Thyroid gland (tissue), 4 donors: ENCODE measurements at regions not wholly inside any gene's neighbourhood (a gene's known extent, or its start where the extent isn't known, plus 50 kb on each side); places are given as distances from the start of the nearest gene placed in this dataset.
A peak's percentile ranks its signal among the peaks of the same experiment; 100 is the strongest.

Source experiments
- DNase-seq, 2 donors: peaks; one replicate each; pipeline ENCODE4 v3.0.0-alpha.2; 2019
- H3K27ac ChIP-seq, 3 donors: fragments of 200-600 bp; sonication (generic); 1 replicate in 2 of 3; 2 replicates in 1 of 3; pipeline ENCODE4 v1.5.1; 2016 to 2019; ENCODE audit warnings: mild to moderate bottlenecking in 1 of 3, moderate library complexity in 1 of 3
- H3K27me3 ChIP-seq: fragments of 200-600 bp; sonication (generic); one replicate; pipeline ENCODE4 v1.5.1; 2019
- H3K36me3 ChIP-seq, 2 donors: fragments of 200-600 bp; sonication (generic); one replicate each; pipeline ENCODE4 v1.5.1; 2016 to 2019
- H3K4me1 ChIP-seq, 2 donors: fragments of 200-600 bp; sonication (generic); one replicate each; pipeline ENCODE4 v1.5.1; 2017 to 2019
- H3K4me3 ChIP-seq, 3 donors: fragments of 200-600 bp; sonication (generic); replicated peaks in 1 of 3; 1 replicate in 2 of 3; 2 replicates in 1 of 3; pipeline ENCODE4 v1.5.1; 2016; ENCODE audit warnings: mild to moderate bottlenecking in 1 of 3
- H3K9me3 ChIP-seq: fragments of 200-600 bp; sonication (generic); one replicate; pipeline ENCODE4 v1.5.1; 2017
- POLR2A ChIP-seq, 2 donors: fragments of 450-650 bp; IDR thresholded peaks; one replicate each; pipeline ENCODE4 v1.6.1; 2017; ENCODE audit warnings: antibody characterized with exemption in 2 of 2, mild to moderate bottlenecking in 2 of 2, moderate library complexity in 1 of 2
- WGBS, 2 donors: methylation state at CpG; one replicate each; pipeline ENCODE4 v1.1.5; 2017; 5-methylcytosine and 5-hydroxymethylcytosine counted together
- intact Hi-C: fragments of 100-400 bp; cut with DNase I; formaldehyde crosslinking; loops from one replicate; pipeline ENCODE4 v1.15.1; 2023
- TF ChIP-seq, protein P1 (sequence below), 6 experiments: fragments of 200-600 bp in 3 of 6; fragments of 450-650 bp in 3 of 6; sonication (generic) in 3 of 6; IDR thresholded peaks; one replicate each; pipeline ENCODE4 v1.5.1; 2016 to 2019; ENCODE audit warnings: antibody characterized with exemption in 6 of 6, mild to moderate bottlenecking in 2 of 6, inconsistent platforms in 1 of 6, moderate library complexity in 1 of 6

DNA sequence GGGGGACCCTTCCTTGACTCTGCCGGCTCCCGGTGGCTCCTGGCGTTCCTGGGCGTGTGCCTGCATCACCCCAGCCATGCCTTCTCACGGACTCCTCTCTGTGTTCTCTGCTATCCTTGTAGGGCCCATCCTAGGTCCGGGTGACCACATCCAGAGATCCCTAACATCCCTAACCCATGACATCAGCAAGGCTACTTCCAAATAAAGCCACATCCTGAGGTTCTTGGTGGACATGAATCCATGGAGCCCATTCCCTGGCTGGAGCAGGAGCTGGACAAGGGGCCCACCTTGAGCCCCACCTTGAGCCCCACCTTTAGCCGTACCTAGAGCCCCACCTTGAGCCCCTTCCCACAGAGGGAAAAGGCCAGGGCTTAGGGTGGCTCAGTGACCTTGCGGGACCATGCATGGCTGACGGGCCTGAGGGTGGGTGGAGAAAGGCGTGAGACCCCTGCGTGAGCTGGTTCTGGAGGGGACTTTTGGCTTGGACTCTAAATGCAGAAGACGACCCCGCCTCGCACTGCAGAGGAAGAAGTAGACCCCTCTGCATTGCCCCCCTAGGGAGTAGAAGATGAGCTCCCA, 58.5 kb upstream of the INPP5A start:
- DNase-seq: no peak
- H3K9me3 ChIP-seq: no peaks in the 10 kb centered on the region
- whole genome bisulfite sequencing, 2 donors: 97% methylated on average over 10 to 14 of the region's 14 CpGs
- intact Hi-C loops: no loop called here
- H3K4me3 ChIP-seq: no peak overlapping the region
- TF ChIP-seq, protein P1, sequence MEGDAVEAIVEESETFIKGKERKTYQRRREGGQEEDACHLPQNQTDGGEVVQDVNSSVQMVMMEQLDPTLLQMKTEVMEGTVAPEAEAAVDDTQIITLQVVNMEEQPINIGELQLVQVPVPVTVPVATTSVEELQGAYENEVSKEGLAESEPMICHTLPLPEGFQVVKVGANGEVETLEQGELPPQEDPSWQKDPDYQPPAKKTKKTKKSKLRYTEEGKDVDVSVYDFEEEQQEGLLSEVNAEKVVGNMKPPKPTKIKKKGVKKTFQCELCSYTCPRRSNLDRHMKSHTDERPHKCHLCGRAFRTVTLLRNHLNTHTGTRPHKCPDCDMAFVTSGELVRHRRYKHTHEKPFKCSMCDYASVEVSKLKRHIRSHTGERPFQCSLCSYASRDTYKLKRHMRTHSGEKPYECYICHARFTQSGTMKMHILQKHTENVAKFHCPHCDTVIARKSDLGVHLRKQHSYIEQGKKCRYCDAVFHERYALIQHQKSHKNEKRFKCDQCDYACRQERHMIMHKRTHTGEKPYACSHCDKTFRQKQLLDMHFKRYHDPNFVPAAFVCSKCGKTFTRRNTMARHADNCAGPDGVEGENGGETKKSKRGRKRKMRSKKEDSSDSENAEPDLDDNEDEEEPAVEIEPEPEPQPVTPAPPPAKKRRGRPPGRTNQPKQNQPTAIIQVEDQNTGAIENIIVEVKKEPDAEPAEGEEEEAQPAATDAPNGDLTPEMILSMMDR (IDR thresholded peaks at IDR 0.05): no peak
- TF ChIP-seq POLR2A (IDR thresholded peaks at IDR 0.05): no peak
- H3K27me3 ChIP-seq: no peaks in the 10 kb centered on the region
- H3K36me3 ChIP-seq: no peaks in the 10 kb centered on the region
- H3K27ac ChIP-seq: no peak overlapping the region
- H3K4me1 ChIP-seq: peaks cover 0 to 4% of the 10 kb centered on the region in 2 donors

DNA sequence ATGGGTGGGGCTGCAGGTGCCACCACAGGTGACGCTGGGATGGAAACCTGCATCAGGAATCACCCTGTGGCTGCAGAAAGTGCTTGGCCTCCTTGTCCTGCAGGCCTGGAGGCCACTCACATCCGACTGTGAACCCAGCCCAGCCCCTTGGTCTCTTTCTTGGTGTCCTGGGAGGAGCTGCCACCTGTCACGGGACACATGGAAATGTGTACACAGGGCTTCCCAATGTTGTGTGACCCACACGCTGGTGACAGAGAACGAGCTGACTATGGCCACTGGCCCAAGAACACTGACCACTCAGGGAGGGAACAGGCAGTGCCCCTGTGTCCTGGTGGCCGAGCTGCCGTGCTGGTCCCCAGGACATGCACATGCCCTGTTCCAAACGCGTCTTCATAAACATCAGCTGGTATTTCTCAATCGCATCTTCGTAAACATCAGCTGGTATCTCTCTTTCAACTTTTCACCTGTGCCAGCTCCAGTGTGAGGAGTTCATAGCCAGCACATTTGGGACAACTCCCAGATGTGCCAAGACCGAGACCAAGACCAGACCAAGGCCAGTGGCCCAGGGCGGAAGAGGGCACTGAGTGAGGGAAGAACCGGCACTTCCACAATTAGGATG, 57.9 kb upstream of the INPP5A start:
- 82 to 91% methylated on average over 14 of the region's 14 CpGs for WGBS, 2 donors
- DNase-seq: no peak
- H3K27ac ChIP-seq: no peak overlapping the region
- H3K4me1 ChIP-seq: peaks cover 0 to 4% of the 10 kb centered on the region in 2 donors
- TF ChIP-seq, protein P1 (IDR thresholded peaks at IDR 0.05): no peak
- no peak for TF ChIP-seq POLR2A (IDR thresholded peaks at IDR 0.05)
- intact Hi-C loops: no loop called here
- H3K4me3 ChIP-seq: no peak overlapping the region
- H3K36me3 ChIP-seq: no peaks in the 10 kb centered on the region
- H3K9me3 ChIP-seq: no peaks in the 10 kb centered on the region
- no peaks in the 10 kb centered on the region for H3K27me3 ChIP-seq

DNA sequence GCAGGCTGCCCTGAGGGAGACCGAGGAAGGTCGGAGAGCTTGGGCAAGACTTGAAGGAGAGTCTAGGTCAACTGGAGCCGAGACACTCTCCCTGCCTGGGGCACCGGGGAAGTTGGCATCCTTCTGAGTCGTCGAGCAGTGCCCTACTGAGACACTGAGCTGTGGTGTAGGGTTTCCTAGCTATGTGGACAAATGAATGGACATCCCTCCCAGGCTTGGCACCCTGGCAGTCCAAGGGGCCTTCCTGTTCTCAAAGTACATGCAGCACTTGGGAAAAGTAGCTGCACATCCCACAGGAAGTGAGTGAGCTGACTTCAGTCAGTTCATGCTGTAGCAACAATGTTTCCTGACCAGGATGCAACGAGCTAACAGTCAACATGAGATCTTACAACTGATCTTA, 57.2 kb upstream of the INPP5A start:
- Histone ChIP-seq H3K9me3 (no peaks in the 10 kb centered on the region), H3K4me1 (peaks cover 0 to 4% of the 10 kb centered on the region in 2 donors), H3K27me3 (no peaks in the 10 kb centered on the region), H3K36me3 (no peaks in the 10 kb centered on the region), H3K27ac (no peak overlapping the region), H3K4me3 (no peak overlapping the region)
- no peak for DNase-seq
- intact Hi-C loops: no loop called here
- no peak for TF ChIP-seq POLR2A (IDR thresholded peaks at IDR 0.05)
- TF ChIP-seq, protein P1 (IDR thresholded peaks at IDR 0.05): no peak
- WGBS, 2 donors: 75 to 82% methylated on average over 7 of the region's 7 CpGs

DNA sequence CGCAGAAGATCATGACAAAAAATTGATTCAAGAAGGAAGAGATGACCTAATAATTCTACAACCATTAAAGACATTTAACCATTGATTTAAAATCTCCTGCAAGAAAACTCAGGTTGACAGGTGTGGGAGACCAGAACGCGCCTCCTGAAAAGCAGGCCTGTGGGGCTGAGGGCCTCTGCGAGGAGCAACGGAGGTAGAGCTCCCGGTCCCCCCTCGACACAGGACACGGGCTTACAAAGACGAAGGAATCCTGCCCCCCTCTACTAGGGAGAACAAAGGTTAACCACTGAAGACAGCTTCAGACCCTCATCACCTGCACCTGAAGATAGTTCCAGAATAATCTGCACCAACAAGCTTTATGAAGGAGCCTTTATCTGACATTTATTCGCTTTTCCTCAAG, 55.9 kb upstream of the INPP5A start:
- Histone ChIP-seq H3K9me3 (no peaks in the 10 kb centered on the region), H3K4me3 (no peak overlapping the region), H3K4me1 (peaks cover 0 to 4% of the 10 kb centered on the region in 2 donors), H3K27me3 (no peaks in the 10 kb centered on the region), H3K27ac (peak overlapping the region in 1 of 3 donors; percentile 52), H3K36me3 (no peaks in the 10 kb centered on the region)
- WGBS, 2 donors: 81 to 90% methylated on average over 10 of the region's 10 CpGs
- no peak for DNase-seq
- TF ChIP-seq, protein P1 (IDR thresholded peaks at IDR 0.05): no peak
- TF ChIP-seq POLR2A (IDR thresholded peaks at IDR 0.05): no peak
- intact Hi-C loops: no loop called here

DNA sequence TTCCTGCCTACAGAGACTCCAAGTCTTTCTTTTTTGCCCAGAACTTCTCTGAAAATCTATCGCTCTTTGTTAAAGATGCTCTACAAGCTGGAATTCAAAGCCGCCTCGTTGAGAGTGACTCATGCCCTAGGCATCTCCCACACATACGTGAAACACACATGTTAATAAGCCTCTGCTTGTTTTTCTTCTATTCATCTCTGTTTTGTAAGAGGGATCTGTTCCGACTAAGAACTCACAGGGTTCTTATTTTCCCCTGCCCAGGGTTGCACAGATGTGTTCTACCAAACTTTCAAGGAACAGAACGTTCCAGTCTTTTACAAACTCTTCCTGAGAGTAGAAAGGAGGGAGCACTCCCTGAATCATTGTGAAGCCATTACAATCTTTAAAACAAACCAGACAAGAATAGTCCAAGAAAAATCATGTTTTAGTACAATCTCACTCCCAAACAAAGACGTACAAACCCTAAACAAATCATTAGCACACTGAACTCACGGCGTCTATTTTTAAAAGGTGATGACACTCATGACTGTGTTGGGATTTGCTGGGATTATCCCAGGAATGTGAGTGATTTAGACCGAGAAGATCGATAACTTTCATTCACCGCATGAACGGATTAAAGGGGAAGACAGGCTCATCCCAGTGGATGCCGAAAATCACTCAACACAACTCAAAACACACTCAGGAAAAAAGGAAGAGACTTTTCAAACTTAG, 55.3 kb upstream of the INPP5A start:
- intact Hi-C loops: no loop called here
- 71 to 81% methylated on average over 14 of the region's 14 CpGs for WGBS, 2 donors
- H3K9me3 ChIP-seq: no peaks in the 10 kb centered on the region
- TF ChIP-seq, protein P1 (IDR thresholded peaks at IDR 0.05): no peak
- TF ChIP-seq POLR2A (IDR thresholded peaks at IDR 0.05): no peak
- no peaks in the 10 kb centered on the region for H3K36me3 ChIP-seq
- no peaks in the 10 kb centered on the region for H3K27me3 ChIP-seq
- H3K4me1 ChIP-seq: peaks cover 0 to 4% of the 10 kb centered on the region in 2 donors
- no peak overlapping the region for H3K4me3 ChIP-seq
- H3K27ac ChIP-seq: peak overlapping the region in 1 of 3 donors; percentile 52
- DNase-seq: no peak
